RWPE1 (cell line): ENCODE measurements at regions not wholly inside any gene's neighbourhood (a gene's known extent, or its start where the extent isn't known, plus 50 kb on each side); places are given as distances from the start of the nearest gene placed in this dataset.

ENCODE experiments used
- CTCF ChIA-PET: fragments of 350-600 bp; sonication (Branson Sonifier 250); formaldehyde crosslinking; extraction: SDS; loops from one replicate; lab custom pipeline; 2021; lab: Yijun Ruan, JAX
- POLR2A ChIA-PET: fragments of 400-600 bp; formaldehyde crosslinking; extraction: SDS; loops from one replicate; lab custom pipeline; 2020; ENCODE audit warnings: antibody characterized with exemption; ENCODE audit not compliant: low non-redundant PET; lab: Yijun Ruan, JAX
- DNase-seq: peaks from one replicate; pipeline ENCODE4 v3.0.0; 2012; ENCODE audit warnings: low spot score
- H3K27ac ChIP-seq: fragments of 450-650 bp; 2 replicates; pipeline ENCODE4 v1.5.1; 2017
- TF ChIP-seq, protein P1 (sequence below): fragments of 450-650 bp; conservative IDR thresholded peaks from 2 replicates; pipeline ENCODE4 v1.5.1; 2017; ENCODE audit warnings: low read depth, mild to moderate bottlenecking

DNA sequence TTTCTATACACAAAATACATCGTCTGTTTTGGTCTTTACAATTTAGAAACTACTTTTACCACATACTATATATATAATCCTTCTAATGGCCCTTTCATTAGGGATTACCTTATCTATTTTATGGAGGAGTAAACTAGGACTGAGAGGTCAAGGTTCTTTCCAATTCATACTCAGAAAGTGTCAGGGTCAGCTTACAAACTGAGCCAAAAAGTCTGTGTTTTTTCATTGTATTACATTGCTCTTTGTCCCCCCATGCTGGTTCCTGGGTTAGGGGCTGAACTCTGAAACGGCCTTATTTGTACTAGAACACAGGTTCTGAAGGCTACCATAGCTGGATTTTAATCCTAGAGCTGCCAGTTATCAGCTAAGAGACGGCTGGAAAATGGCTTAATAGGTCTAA, 368.1 kb downstream of the GRIN2B start:
- TF ChIP-seq, protein P1, sequence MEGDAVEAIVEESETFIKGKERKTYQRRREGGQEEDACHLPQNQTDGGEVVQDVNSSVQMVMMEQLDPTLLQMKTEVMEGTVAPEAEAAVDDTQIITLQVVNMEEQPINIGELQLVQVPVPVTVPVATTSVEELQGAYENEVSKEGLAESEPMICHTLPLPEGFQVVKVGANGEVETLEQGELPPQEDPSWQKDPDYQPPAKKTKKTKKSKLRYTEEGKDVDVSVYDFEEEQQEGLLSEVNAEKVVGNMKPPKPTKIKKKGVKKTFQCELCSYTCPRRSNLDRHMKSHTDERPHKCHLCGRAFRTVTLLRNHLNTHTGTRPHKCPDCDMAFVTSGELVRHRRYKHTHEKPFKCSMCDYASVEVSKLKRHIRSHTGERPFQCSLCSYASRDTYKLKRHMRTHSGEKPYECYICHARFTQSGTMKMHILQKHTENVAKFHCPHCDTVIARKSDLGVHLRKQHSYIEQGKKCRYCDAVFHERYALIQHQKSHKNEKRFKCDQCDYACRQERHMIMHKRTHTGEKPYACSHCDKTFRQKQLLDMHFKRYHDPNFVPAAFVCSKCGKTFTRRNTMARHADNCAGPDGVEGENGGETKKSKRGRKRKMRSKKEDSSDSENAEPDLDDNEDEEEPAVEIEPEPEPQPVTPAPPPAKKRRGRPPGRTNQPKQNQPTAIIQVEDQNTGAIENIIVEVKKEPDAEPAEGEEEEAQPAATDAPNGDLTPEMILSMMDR: no peak
- POLR2A ChIA-PET: no interaction called here
- no peak for DNase-seq
- CTCF ChIA-PET: no interaction called here
- H3K27ac ChIP-seq: no peak overlapping the region

DNA sequence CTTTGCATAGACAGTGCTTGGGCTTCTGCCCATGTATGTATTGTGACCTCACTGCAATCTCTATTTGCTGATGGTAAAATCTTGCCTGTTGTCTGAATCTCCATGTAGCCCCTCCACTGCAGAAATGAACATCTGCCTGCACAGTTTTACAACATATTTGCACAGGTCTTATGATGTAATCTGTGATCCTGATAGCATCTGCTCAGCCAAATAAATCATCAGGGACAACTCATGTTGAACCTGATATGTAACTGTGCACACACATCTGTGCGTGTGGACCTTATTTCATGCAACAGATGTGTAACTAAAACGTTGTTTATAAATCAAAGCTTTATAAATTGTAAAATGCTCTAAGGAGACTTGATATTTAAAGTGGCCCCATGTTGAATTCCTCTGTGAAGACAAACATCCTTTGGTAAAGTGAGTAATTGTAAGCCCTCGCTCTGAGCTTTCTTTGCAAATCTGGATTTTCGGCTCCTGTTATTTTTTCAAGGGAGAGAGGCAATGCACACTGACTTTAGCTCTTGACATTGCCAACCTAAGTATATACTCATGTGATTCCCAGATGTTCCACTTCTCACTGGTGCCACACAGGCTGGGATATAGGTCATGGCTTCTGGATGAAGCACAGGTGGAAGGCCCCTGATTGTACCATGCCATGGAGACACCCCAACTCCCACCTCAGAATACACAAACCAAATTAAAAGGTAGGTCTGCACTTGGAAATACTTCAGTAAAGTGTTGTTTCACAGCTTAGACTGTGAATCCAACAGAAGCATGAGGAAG, 371.3 kb downstream of the GRIN2B start:
- POLR2A ChIA-PET: no interaction called here
- CTCF ChIA-PET: no interaction called here
- DNase-seq: no peak
- TF ChIP-seq, protein P1: no peak
- H3K27ac ChIP-seq: no peak overlapping the region

DNA sequence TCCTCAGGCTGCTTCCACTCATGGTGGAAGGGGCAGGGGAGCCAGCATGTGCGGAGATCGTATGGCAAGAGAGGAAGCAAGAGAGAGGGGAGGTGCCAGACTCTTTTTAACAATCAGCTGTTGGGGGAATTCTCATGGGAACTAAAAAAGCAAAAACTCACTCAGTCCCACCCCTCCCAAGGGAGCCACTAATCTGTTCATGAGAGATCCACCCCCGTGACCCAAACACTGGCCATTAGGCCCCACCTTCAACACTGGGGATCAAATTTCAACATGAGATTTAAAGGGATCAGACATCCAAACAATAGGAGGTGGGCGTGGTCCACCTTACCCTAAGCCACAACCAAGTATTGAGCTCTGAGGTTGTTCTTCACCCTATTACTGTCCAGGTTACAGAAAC, 375.1 kb downstream of the GRIN2B start:
- ChIA-PET CTCF (no interaction called here), POLR2A (no interaction called here)
- no peak for DNase-seq
- no peak overlapping the region for H3K27ac ChIP-seq
- TF ChIP-seq, protein P1: no peak

DNA sequence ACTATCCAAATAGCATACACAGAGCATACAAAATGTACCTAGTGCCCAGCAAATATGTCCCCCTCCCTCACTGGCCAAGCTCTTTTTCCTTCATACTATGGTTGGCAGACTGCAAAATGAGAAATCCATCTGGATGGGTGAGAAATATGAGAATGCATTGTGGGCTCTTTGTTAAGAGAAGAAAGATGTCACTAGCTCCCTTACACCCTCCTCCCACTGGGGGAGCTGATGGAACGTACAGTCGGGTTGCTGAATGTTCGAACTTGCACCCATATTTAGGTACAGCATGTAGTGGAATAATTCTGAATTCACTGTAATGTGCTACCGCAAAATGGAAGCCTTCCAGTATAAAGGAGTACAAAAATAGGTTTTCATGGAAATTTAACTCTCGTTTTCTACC, 377.4 kb downstream of the GRIN2B start:
- DNase-seq: no peak
- TF ChIP-seq, protein P1: no peak
- CTCF ChIA-PET: interaction anchor here (0.6 kb wide), 1 partner anchor 1614 kb away, joined by 4 read pairs; no protein-coding TSS in a partner anchor
- POLR2A ChIA-PET: no interaction called here
- H3K27ac ChIP-seq: no peak overlapping the region

DNA sequence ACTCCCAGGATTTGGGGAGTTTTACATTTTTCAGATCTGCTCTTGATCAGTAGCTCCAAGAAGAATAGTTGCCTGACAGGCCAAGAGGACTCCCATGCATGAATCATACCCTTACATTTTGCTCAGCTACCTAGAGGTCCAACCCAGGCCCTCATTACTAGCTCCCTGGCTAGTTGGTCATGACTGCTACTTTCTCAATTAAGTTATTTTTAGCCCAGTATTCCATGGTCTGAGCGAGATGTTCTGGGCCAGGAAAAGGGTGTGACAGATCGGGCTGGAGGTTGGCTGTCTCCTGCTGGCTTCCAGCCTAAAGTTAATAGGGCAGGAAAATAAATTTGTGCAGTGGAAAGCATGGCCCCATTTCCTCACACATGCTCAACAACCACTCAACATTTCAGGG, 379.2 kb downstream of the GRIN2B start:
- TF ChIP-seq, protein P1: no peak
- CTCF ChIA-PET: no interaction called here
- H3K27ac ChIP-seq: no peak overlapping the region
- DNase-seq: no peak
- POLR2A ChIA-PET: interaction anchor here (0.7 kb wide), 1 partner anchor 471 kb away, joined by 3 read pairs; no protein-coding TSS in a partner anchor

DNA sequence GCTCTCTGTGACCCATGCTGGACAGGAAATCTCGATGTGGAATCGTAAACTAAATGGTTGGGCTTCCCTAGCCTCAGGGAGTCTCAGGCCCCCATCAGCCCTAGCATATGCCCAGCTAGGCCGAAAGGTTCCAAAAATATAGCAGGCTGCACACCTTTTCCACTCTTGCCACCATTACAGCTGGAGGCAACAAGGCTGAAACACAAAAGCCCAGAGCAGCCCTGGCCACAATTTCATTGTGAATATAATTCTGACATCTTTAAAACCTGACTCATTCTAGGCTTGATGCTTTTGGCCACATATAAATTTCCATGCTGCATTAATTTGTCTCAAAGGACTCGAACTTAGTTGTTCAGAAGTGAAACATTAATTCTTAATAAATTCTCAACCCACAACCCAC, 382.2 kb downstream of the GRIN2B start:
- TF ChIP-seq, protein P1: no peak
- CTCF ChIA-PET: no interaction called here
- no peak for DNase-seq
- H3K27ac ChIP-seq: no peak overlapping the region
- POLR2A ChIA-PET: no interaction called here
